Ishikawa (cell line): ENCODE measurements at regions not wholly inside any gene's neighbourhood (a gene's known extent, or its start where the extent isn't known, plus 50 kb on each side); places are given as distances from the start of the nearest gene placed in this dataset.

Experiments used
- CEBPB ChIP-seq: IDR thresholded peaks from 2 replicates; pipeline ENCODE4 v1.6.1; 2012
- CREB1 ChIP-seq: IDR thresholded peaks from 2 replicates; pipeline ENCODE4 v1.6.1; 2012; ENCODE audit warnings: low read depth
- EGR1 ChIP-seq: IDR thresholded peaks from 2 replicates; pipeline ENCODE4 v1.6.1; 2012
- EP300 ChIP-seq: IDR thresholded peaks from 2 replicates; pipeline ENCODE4 v1.6.1; 2012; ENCODE audit warnings: borderline replicate concordance
- FOXM1 ChIP-seq: IDR thresholded peaks from 2 replicates; pipeline ENCODE4 v1.6.1; 2012; ENCODE audit warnings: low read depth, borderline replicate concordance
- MAX ChIP-seq: IDR thresholded peaks from 2 replicates; pipeline ENCODE4 v1.6.1; 2012
- NFIC ChIP-seq: IDR thresholded peaks from 2 replicates; pipeline ENCODE4 v1.6.1; 2012
- RAD21 ChIP-seq: IDR thresholded peaks from 2 replicates; pipeline ENCODE4 v1.6.1; 2012; ENCODE audit warnings: low read depth
- REST ChIP-seq: IDR thresholded peaks from 2 replicates; pipeline ENCODE4 v1.6.1; 2012; ENCODE audit warnings: low read depth, mild to moderate bottlenecking
- TAF1 ChIP-seq: IDR thresholded peaks from 2 replicates; pipeline ENCODE4 v1.6.1; 2012; ENCODE audit warnings: low read depth, mild to moderate bottlenecking
- TCF12 ChIP-seq: IDR thresholded peaks from 2 replicates; pipeline ENCODE4 v1.6.1; 2012; ENCODE audit warnings: low read depth
- TEAD4 ChIP-seq: IDR thresholded peaks from 2 replicates; pipeline ENCODE4 v1.6.1; 2012
- USF1 ChIP-seq: IDR thresholded peaks from 2 replicates; pipeline ENCODE4 v1.6.1; 2012
- YY1 ChIP-seq: IDR thresholded peaks from 2 replicates; pipeline ENCODE4 v1.6.1; 2012; ENCODE audit warnings: low read depth

DNA sequence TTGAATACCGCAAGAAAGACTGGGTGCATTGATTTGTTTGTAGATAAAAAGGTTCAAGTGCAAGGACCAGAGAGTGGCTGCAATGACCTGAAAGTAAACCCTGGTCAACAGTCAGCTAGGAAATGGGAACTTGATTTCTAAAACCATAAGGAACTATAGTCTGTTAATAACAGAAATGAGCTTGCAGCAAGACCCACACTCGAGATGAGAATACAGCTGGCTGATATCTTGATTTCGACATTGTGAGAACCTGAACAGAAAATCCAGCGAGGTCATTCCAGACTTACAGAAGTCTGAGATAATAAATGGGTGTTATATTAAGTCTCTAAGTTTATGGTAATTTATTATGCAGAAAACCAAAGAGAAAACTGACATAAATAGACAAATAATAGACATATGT, 177.3 kb downstream of the NFKBIZ start:
- TF ChIP-seq YY1 (no peak), TCF12 (no peak), NFIC (no peak), REST (no peak), EGR1 (no peak), TAF1 (no peak), MAX (no peak), RAD21 (no peak), CEBPB (no peak), EP300 (no peak), CREB1 (no peak), USF1 (no peak), FOXM1 (no peak), TEAD4 (no peak)
